ENCODE measurements at regions not wholly inside any gene's neighbourhood (a gene's known extent, or its start where the extent isn't known, plus 50 kb on each side); places are given as distances from the start of the nearest gene placed in this dataset.

DNA sequence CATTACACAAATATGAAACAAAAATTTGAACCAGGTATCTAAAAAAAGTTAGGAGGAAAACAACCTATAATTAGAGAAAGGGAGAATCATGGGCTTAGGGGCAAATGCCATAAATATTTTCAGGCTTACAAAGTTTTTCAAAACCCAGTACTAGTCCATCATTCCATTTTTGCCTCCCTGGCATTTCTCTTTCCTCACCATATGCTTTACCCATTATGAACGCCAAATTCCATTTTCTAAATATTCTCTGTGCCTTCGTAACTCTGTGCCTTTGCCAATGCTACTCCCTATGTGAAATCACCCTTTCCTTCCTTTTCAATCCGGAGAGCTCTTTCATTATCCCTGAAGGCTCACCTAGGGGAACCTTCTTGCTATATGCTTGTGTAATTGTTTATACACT is 434.1 kb downstream of the ZSWIM6 start (continued):
- TF ChIP-seq, protein P1, sequence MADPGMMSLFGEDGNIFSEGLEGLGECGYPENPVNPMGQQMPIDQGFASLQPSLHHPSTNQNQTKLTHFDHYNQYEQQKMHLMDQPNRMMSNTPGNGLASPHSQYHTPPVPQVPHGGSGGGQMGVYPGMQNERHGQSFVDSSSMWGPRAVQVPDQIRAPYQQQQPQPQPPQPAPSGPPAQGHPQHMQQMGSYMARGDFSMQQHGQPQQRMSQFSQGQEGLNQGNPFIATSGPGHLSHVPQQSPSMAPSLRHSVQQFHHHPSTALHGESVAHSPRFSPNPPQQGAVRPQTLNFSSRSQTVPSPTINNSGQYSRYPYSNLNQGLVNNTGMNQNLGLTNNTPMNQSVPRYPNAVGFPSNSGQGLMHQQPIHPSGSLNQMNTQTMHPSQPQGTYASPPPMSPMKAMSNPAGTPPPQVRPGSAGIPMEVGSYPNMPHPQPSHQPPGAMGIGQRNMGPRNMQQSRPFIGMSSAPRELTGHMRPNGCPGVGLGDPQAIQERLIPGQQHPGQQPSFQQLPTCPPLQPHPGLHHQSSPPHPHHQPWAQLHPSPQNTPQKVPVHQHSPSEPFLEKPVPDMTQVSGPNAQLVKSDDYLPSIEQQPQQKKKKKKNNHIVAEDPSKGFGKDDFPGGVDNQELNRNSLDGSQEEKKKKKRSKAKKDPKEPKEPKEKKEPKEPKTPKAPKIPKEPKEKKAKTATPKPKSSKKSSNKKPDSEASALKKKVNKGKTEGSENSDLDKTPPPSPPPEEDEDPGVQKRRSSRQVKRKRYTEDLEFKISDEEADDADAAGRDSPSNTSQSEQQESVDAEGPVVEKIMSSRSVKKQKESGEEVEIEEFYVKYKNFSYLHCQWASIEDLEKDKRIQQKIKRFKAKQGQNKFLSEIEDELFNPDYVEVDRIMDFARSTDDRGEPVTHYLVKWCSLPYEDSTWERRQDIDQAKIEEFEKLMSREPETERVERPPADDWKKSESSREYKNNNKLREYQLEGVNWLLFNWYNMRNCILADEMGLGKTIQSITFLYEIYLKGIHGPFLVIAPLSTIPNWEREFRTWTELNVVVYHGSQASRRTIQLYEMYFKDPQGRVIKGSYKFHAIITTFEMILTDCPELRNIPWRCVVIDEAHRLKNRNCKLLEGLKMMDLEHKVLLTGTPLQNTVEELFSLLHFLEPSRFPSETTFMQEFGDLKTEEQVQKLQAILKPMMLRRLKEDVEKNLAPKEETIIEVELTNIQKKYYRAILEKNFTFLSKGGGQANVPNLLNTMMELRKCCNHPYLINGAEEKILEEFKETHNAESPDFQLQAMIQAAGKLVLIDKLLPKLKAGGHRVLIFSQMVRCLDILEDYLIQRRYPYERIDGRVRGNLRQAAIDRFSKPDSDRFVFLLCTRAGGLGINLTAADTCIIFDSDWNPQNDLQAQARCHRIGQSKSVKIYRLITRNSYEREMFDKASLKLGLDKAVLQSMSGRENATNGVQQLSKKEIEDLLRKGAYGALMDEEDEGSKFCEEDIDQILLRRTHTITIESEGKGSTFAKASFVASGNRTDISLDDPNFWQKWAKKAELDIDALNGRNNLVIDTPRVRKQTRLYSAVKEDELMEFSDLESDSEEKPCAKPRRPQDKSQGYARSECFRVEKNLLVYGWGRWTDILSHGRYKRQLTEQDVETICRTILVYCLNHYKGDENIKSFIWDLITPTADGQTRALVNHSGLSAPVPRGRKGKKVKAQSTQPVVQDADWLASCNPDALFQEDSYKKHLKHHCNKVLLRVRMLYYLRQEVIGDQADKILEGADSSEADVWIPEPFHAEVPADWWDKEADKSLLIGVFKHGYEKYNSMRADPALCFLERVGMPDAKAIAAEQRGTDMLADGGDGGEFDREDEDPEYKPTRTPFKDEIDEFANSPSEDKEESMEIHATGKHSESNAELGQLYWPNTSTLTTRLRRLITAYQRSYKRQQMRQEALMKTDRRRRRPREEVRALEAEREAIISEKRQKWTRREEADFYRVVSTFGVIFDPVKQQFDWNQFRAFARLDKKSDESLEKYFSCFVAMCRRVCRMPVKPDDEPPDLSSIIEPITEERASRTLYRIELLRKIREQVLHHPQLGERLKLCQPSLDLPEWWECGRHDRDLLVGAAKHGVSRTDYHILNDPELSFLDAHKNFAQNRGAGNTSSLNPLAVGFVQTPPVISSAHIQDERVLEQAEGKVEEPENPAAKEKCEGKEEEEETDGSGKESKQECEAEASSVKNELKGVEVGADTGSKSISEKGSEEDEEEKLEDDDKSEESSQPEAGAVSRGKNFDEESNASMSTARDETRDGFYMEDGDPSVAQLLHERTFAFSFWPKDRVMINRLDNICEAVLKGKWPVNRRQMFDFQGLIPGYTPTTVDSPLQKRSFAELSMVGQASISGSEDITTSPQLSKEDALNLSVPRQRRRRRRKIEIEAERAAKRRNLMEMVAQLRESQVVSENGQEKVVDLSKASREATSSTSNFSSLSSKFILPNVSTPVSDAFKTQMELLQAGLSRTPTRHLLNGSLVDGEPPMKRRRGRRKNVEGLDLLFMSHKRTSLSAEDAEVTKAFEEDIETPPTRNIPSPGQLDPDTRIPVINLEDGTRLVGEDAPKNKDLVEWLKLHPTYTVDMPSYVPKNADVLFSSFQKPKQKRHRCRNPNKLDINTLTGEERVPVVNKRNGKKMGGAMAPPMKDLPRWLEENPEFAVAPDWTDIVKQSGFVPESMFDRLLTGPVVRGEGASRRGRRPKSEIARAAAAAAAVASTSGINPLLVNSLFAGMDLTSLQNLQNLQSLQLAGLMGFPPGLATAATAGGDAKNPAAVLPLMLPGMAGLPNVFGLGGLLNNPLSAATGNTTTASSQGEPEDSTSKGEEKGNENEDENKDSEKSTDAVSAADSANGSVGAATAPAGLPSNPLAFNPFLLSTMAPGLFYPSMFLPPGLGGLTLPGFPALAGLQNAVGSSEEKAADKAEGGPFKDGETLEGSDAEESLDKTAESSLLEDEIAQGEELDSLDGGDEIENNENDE (IDR thresholded peaks at IDR 0.05; ENCODE audit: insufficient replicate concordance, low read length): no peak
- TF ChIP-seq RFX5 (IDR thresholded peaks at IDR 0.05; ENCODE audit: borderline replicate concordance, low read depth, low read length): no peak
- TF ChIP-seq SIN3A (conservative IDR thresholded peaks at IDR 0.05 in 1 of 2, IDR thresholded peaks at IDR 0.05 in 1 of 2; ENCODE audit: low read depth in 1 of 2, low read length in 2 of 2): no peak
- TF ChIP-seq SIX5 (IDR thresholded peaks at IDR 0.05; ENCODE audit: low read depth, low read length): no peak
- no peak for TF ChIP-seq JUN (IDR thresholded peaks at IDR 0.05; ENCODE audit: low read depth, low read length)
- TF ChIP-seq, protein P2, sequence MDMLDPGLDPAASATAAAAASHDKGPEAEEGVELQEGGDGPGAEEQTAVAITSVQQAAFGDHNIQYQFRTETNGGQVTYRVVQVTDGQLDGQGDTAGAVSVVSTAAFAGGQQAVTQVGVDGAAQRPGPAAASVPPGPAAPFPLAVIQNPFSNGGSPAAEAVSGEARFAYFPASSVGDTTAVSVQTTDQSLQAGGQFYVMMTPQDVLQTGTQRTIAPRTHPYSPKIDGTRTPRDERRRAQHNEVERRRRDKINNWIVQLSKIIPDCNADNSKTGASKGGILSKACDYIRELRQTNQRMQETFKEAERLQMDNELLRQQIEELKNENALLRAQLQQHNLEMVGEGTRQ (IDR thresholded peaks at IDR 0.05; ENCODE audit: low read length): no peak
